Endodermal cell (in vitro differentiated cells): ENCODE measurements at regions not wholly inside any gene's neighbourhood (a gene's known extent, or its start where the extent isn't known, plus 50 kb on each side); places are given as distances from the start of the nearest gene placed in this dataset.

Experiments
- DNase-seq: peaks from one replicate; pipeline ENCODE4 v3.0.0-alpha.2; 2017
- H3K27ac ChIP-seq: 2 replicates; pipeline ENCODE4 v1.5.1; 2013; ENCODE audit warnings: mild to moderate bottlenecking, low read depth, low read length, moderate library complexity
- H3K27me3 ChIP-seq: 2 replicates; pipeline ENCODE4 v1.6.1; 2013; ENCODE audit warnings: mild to moderate bottlenecking, low read length, moderate library complexity; ENCODE audit not compliant: insufficient read depth, control insufficient read depth, poor library complexity, severe bottlenecking
- H3K36me3 ChIP-seq: 2 replicates; pipeline ENCODE4 v1.7.0; 2013; ENCODE audit warnings: mild to moderate bottlenecking, low read length, moderate library complexity; ENCODE audit not compliant: control insufficient read depth, insufficient read depth
- H3K4me1 ChIP-seq: one replicate; pipeline ENCODE4 v1.7.0; 2013; ENCODE audit warnings: low read length; ENCODE audit not compliant: control insufficient read depth, insufficient read depth
- H3K4me3 ChIP-seq: 2 replicates; pipeline ENCODE4 v1.5.1; 2013; ENCODE audit warnings: mild to moderate bottlenecking, low read length, moderate library complexity
- H3K9ac ChIP-seq: 2 replicates; pipeline ENCODE4 v1.6.1; 2013; ENCODE audit warnings: mild to moderate bottlenecking, low read length, moderate library complexity; ENCODE audit not compliant: poor library complexity, severe bottlenecking; ENCODE audit errors: extremely low read depth
- H3K9me3 ChIP-seq: 2 replicates; pipeline ENCODE4 v1.6.1; 2013; ENCODE audit warnings: mild to moderate bottlenecking, low read length, moderate library complexity; ENCODE audit not compliant: control insufficient read depth
- H3K27ac Mint-ChIP-seq: 2 replicates; pipeline ENCODE4 v1.8.0; 2020; ENCODE audit warnings: mixed read lengths
- H3K27me3 Mint-ChIP-seq: 2 replicates; pipeline ENCODE4 v1.8.0; 2021; ENCODE audit warnings: mild to moderate bottlenecking, mixed read lengths; ENCODE audit not compliant: insufficient read depth
- H3K36me3 Mint-ChIP-seq: 2 replicates; pipeline ENCODE4 v1.8.0; 2020; ENCODE audit warnings: low read depth, mixed read lengths
- H3K4me1 Mint-ChIP-seq: 2 replicates; pipeline ENCODE4 v1.8.0; 2020; ENCODE audit warnings: mixed read lengths
- H3K4me3 Mint-ChIP-seq: 2 replicates; pipeline ENCODE4 v1.8.0; 2020; ENCODE audit warnings: mild to moderate bottlenecking, moderate library complexity, mixed read lengths
- H3K9me3 Mint-ChIP-seq: 2 replicates; pipeline ENCODE4 v1.8.0; 2020; ENCODE audit warnings: mild to moderate bottlenecking, mixed read lengths
- WGBS, 2 experiments: methylation state at CpG; one replicate each; pipeline versions ENCODE4 v1.1.5 to v1.1.7; 2013; ENCODE audit warnings: missing lambda C conversion rate in 2 of 2, mixed read lengths in 1 of 2; ENCODE audit not compliant: insufficient coverage in 1 of 2, insufficient read length in 1 of 2; 5-methylcytosine and 5-hydroxymethylcytosine counted together
- TF ChIP-seq, protein P1 (sequence below): fragments of 200-600 bp; sonication (generic); conservative IDR thresholded peaks from 2 replicates; pipeline ENCODE4 v1.5.0; 2021; ENCODE audit warnings: antibody characterized with exemption, mild to moderate bottlenecking

DNA sequence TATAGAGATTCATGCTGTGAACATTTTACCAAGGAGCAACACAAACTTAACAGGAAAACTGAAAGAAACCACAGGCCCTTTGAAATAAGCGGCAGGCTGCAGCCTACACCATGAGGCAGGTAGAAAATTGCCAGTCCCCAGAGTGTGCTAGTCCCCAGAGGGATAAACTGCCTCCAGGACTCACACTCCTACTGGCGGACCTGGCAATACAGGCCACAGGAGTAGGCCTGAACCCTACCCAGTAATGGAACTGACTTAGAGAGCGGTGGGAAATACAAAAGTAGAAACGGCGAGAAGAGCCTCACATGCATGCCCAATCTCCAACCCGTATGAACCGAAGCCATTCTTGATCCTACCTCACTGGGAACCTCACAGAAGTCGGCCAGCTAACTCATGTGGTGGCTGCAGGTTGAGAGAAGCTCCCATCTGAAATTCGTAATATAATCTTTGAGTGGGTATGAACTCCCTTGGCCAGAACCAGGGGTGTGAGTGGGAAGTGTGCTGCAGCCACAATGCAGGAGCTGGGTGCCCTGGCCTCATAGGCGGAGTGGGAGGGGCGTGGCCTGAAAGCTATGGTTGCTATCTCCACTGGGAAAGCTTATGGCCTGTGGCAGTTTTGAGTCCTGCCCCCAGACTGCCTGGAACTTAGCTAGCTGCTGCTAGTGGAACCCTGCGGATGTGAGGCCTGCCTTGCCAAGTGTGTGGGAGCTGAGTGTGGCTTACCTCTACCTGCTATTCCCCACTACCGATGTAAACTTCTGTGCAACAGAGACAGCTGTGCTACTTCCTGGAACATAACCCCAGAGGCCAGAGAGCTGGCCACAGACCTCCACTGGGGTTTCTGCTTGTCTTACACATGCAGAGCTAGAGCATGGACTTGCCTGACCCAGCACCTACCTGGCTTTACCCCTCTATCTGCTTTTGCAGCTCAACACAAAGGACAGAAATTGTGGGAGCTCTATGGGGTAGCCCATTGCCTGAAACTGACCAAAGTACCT, 146.5 kb upstream of the COL21A1 start:
- H3K4me3 Mint-ChIP-seq: no peak overlapping the region
- no peaks in the 10 kb centered on the region for H3K36me3 Mint-ChIP-seq

GRCh38 chr6:56388415-56388755, 141.0 kb upstream of the COL21A1 start:
- Histone ChIP-seq H3K27ac (no peak overlapping the region), H3K27me3 (no peaks in the 10 kb centered on the region), H3K4me3 (no peak overlapping the region), H3K4me1 (peaks cover 10% of the 10 kb centered on the region), H3K9ac (no peak overlapping the region), H3K9me3 (no peaks in the 10 kb centered on the region), H3K36me3 (no peaks in the 10 kb centered on the region)
- TF ChIP-seq, protein P1, sequence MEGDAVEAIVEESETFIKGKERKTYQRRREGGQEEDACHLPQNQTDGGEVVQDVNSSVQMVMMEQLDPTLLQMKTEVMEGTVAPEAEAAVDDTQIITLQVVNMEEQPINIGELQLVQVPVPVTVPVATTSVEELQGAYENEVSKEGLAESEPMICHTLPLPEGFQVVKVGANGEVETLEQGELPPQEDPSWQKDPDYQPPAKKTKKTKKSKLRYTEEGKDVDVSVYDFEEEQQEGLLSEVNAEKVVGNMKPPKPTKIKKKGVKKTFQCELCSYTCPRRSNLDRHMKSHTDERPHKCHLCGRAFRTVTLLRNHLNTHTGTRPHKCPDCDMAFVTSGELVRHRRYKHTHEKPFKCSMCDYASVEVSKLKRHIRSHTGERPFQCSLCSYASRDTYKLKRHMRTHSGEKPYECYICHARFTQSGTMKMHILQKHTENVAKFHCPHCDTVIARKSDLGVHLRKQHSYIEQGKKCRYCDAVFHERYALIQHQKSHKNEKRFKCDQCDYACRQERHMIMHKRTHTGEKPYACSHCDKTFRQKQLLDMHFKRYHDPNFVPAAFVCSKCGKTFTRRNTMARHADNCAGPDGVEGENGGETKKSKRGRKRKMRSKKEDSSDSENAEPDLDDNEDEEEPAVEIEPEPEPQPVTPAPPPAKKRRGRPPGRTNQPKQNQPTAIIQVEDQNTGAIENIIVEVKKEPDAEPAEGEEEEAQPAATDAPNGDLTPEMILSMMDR: no peak
- Mint-ChIP-seq H3K9me3 (peaks cover 5% of the 10 kb centered on the region), H3K4me3 (no peak overlapping the region), H3K27ac (no peak overlapping the region), H3K36me3 (no peaks in the 10 kb centered on the region), H3K27me3 (no peaks in the 10 kb centered on the region), H3K4me1 (peaks cover 22% of the 10 kb centered on the region)
- no peak for DNase-seq

More for the DNA sequence above, 146.5 kb upstream of the COL21A1 start:
- Histone ChIP-seq H3K4me3 (no peak overlapping the region), H3K4me1 (no peaks in the 10 kb centered on the region), H3K9ac (no peak overlapping the region), H3K27ac (no peak overlapping the region), H3K9me3 (no peaks in the 10 kb centered on the region), H3K27me3 (no peaks in the 10 kb centered on the region), H3K36me3 (no peaks in the 10 kb centered on the region)
- peak; percentile 51 for DNase-seq
- 88 to 94% methylated on average over 5 to 13 of the region's 13 CpGs for WGBS, 2 experiments
- H3K9me3 Mint-ChIP-seq: peaks cover 11% of the 10 kb centered on the region
- no peaks in the 10 kb centered on the region for H3K27me3 Mint-ChIP-seq
- no peak overlapping the region for H3K27ac Mint-ChIP-seq
- H3K4me1 Mint-ChIP-seq: peaks cover 17% of the 10 kb centered on the region
- TF ChIP-seq, protein P1: no peak

GRCh38 chr6:56387621-56388414, 140.4 kb upstream of the COL21A1 start:
- Mint-ChIP-seq H3K27ac (peak overlapping the region; percentile 55), H3K4me1 (peaks cover 21% of the 10 kb centered on the region), H3K4me3 (no peak overlapping the region), H3K27me3 (no peaks in the 10 kb centered on the region), H3K9me3 (peaks cover 5% of the 10 kb centered on the region), H3K36me3 (no peaks in the 10 kb centered on the region)
- 86% methylated on average over 2 of the region's 2 CpGs; no CpG with 5 or more reads in 1 of the 2 experiments for WGBS, 2 experiments
- H3K9me3 ChIP-seq: no peaks in the 10 kb centered on the region
- no peak overlapping the region for H3K9ac ChIP-seq
- TF ChIP-seq, protein P1: no peak
- no peaks in the 10 kb centered on the region for H3K36me3 ChIP-seq
- H3K27ac ChIP-seq: no peak overlapping the region
- H3K4me1 ChIP-seq: peaks cover 10% of the 10 kb centered on the region
- no peak overlapping the region for H3K4me3 ChIP-seq
- no peak for DNase-seq
- no peaks in the 10 kb centered on the region for H3K27me3 ChIP-seq
